ENCODE measurements at regions not wholly inside any gene's neighbourhood (a gene's known extent, or its start where the extent isn't known, plus 50 kb on each side); places are given as distances from the start of the nearest gene placed in this dataset.

DNA sequence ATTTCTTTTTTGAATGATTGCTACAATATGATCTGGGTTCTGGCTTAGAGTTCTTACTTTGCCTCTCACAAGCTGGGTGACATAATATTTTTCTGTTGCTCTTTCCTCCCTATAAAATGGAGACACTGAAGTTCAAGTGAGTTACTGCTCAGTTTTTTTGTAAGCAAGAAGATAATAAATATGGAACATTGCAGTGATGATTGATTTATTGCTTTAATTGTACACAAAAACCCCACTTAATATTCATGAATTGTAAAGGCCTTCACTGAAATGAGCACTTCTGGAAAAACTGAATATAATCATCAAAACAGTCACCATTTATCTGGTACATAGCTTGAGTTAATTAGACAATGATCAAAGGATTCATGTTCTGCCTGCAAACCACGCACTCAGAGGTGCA, 71.8 kb upstream of the NAP1L1 start:
- Histone ChIP-seq H3K9me3 (ENCODE audit: control insufficient read depth, low read length) (no peaks in the 10 kb centered on the region), H3K27ac (no peak overlapping the region), H3K4me1 (no peaks in the 10 kb centered on the region), H3K4me3 (ENCODE audit: low read depth, low read length) (no peak overlapping the region), H2AFZ (peak overlapping the region; percentile 11), H3K9ac (no peak overlapping the region), H3K4me2 (ENCODE audit: low read length) (no peak overlapping the region), H3K36me3 (ENCODE audit: control insufficient read depth, insufficient read depth, low read length) (no peaks in the 10 kb centered on the region), H3K27me3 (ENCODE audit: control insufficient read depth, insufficient read depth, low read length) (no peaks in the 10 kb centered on the region), H3K79me2 (no peaks in the 10 kb centered on the region)
- TF ChIP-seq, protein P1, sequence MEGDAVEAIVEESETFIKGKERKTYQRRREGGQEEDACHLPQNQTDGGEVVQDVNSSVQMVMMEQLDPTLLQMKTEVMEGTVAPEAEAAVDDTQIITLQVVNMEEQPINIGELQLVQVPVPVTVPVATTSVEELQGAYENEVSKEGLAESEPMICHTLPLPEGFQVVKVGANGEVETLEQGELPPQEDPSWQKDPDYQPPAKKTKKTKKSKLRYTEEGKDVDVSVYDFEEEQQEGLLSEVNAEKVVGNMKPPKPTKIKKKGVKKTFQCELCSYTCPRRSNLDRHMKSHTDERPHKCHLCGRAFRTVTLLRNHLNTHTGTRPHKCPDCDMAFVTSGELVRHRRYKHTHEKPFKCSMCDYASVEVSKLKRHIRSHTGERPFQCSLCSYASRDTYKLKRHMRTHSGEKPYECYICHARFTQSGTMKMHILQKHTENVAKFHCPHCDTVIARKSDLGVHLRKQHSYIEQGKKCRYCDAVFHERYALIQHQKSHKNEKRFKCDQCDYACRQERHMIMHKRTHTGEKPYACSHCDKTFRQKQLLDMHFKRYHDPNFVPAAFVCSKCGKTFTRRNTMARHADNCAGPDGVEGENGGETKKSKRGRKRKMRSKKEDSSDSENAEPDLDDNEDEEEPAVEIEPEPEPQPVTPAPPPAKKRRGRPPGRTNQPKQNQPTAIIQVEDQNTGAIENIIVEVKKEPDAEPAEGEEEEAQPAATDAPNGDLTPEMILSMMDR (IDR thresholded peaks at IDR 0.05), result no peak

DNA sequence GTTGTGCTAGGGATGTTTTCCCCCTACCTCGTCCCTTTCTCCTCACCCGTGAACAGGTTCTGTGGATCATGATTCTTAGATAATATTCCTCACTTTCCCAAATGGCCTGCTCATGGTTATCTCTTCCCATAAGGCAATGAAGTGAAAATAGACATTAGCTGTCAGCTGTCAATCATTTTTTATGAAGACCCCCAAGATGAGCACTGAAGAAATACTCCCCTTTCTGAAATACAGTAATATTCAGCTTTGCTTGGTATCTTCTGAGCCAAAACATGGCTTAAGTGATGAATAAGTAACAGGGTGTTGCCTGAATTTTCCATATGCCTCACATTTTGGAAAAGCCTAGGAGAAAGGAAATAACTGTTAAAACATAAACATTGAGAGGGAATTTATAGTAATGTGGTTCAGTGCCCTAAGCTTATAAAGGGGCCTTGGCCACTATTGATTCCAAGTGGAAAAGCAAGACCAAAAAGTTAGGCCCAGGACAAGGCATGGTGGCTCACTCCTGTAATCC, 70.7 kb upstream of the NAP1L1 start:
- no peaks in the 10 kb centered on the region for H3K4me1 ChIP-seq
- H3K4me2 ChIP-seq (ENCODE audit: low read length), result no peak overlapping the region
- no peak overlapping the region for H3K9ac ChIP-seq
- TF ChIP-seq, protein P1 (IDR thresholded peaks at IDR 0.05), result no peak
- H3K4me3 ChIP-seq (ENCODE audit: low read depth, low read length), result no peak overlapping the region
- no peak overlapping the region for H3K27ac ChIP-seq
- H3K9me3 ChIP-seq (ENCODE audit: control insufficient read depth, low read length), result no peaks in the 10 kb centered on the region
- no peak overlapping the region for H2AFZ ChIP-seq
- no peaks in the 10 kb centered on the region for H3K36me3 ChIP-seq (ENCODE audit: control insufficient read depth, insufficient read depth, low read length)
- no peaks in the 10 kb centered on the region for H3K27me3 ChIP-seq (ENCODE audit: control insufficient read depth, insufficient read depth, low read length)
- H3K79me2 ChIP-seq, result no peaks in the 10 kb centered on the region

DNA sequence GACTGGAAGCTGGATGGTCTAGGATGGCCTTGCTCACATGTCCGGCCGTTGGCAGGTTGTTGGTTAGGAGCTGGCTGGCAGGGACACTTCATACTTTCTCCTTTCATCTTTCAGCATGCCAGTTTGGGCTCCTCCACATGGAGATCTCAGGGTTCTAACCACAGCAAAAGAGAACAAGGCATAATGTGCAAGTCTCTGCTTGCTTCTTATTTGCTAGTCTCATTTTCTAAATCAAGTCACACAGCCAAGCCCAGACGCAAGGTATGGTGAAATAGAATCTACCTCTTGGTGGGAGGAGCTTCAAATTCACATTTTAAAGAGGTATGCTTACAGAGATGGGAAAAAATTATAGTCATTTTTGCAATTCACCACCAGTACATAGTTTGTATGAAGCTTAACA, 69.1 kb upstream of the NAP1L1 start:
- Histone ChIP-seq H3K79me2 (no peaks in the 10 kb centered on the region), H3K4me1 (no peaks in the 10 kb centered on the region), H3K27ac (no peak overlapping the region), H3K9me3 (ENCODE audit: control insufficient read depth, low read length) (no peaks in the 10 kb centered on the region), H3K9ac (no peak overlapping the region), H3K27me3 (ENCODE audit: control insufficient read depth, insufficient read depth, low read length) (no peaks in the 10 kb centered on the region), H3K4me2 (ENCODE audit: low read length) (no peak overlapping the region), H2AFZ (no peak overlapping the region), H3K36me3 (ENCODE audit: control insufficient read depth, insufficient read depth, low read length) (no peaks in the 10 kb centered on the region), H3K4me3 (ENCODE audit: low read depth, low read length) (no peak overlapping the region)
- TF ChIP-seq, protein P1 (IDR thresholded peaks at IDR 0.05), result no peak

DNA sequence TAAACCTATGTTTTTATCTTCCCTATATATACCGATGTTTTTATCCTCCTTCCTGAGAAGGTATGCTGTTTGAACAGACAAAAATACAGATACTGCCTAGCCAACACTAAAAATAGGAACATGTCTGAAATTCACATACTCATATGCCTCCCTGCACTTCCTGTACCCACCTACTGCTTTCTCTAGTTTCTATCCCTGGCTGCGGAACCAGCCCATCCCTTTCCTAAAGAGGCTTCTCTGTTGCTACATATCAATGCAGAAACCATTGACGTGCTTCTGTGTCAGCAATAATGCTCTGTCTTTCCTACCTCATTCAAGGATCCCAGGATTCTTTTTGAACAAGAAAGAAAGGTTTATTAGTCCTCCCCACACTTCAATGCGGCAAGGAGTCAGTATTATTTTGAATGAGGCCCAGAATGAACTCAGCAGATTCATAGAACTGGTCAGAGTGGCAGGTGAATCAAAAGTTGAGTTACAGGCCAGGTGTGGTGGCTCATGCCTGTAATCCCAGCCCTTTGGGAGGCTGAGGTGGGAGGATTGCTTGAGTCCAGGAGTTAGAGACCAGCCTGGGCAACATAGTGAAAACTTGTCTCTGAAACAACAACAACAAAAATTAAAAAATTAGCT, 67.8 kb upstream of the NAP1L1 start:
- Histone ChIP-seq H3K4me2 (ENCODE audit: low read length) (no peak overlapping the region), H3K27ac (no peak overlapping the region), H3K36me3 (ENCODE audit: control insufficient read depth, insufficient read depth, low read length) (no peaks in the 10 kb centered on the region), H3K9me3 (ENCODE audit: control insufficient read depth, low read length) (no peaks in the 10 kb centered on the region), H3K9ac (no peak overlapping the region), H2AFZ (no peak overlapping the region), H3K4me3 (ENCODE audit: low read depth, low read length) (no peak overlapping the region), H3K27me3 (ENCODE audit: control insufficient read depth, insufficient read depth, low read length) (no peaks in the 10 kb centered on the region), H3K79me2 (no peaks in the 10 kb centered on the region), H3K4me1 (no peaks in the 10 kb centered on the region)
- TF ChIP-seq, protein P1 (IDR thresholded peaks at IDR 0.05), result no peak

DNA sequence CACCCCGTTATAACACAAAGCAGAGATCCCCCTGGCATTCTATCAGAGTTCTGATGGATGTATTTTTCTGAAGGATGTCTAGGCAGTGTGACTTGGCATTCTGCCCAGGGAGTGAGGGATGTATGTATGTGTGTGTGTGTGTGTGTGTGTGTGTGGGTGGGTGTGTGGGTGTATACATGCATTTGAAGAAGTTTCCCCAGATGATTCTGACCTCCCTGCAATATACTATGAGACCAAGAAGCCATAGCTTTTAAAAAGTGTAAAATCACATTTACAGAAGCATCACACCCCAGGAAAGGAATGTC, 59.7 kb upstream of the NAP1L1 start:
- Histone ChIP-seq H3K27ac (no peak overlapping the region), H3K4me1 (no peaks in the 10 kb centered on the region), H3K4me2 (ENCODE audit: low read length) (no peak overlapping the region), H2AFZ (no peak overlapping the region), H3K79me2 (no peaks in the 10 kb centered on the region), H3K4me3 (ENCODE audit: low read depth, low read length) (no peak overlapping the region), H3K36me3 (ENCODE audit: control insufficient read depth, insufficient read depth, low read length) (no peaks in the 10 kb centered on the region), H3K9me3 (ENCODE audit: control insufficient read depth, low read length) (peaks cover under 1% of the 10 kb centered on the region), H3K27me3 (ENCODE audit: control insufficient read depth, insufficient read depth, low read length) (no peaks in the 10 kb centered on the region), H3K9ac (no peak overlapping the region)
- TF ChIP-seq, protein P1 (IDR thresholded peaks at IDR 0.05), result no peak

Data from parathyroid adenoma (tissue), 2 donors.